Neural cell (in vitro differentiated cells): ENCODE measurements at regions not wholly inside any gene's neighbourhood (a gene's known extent, or its start where the extent isn't known, plus 50 kb on each side); places are given as distances from the start of the nearest gene placed in this dataset.

ENCODE experiments used
- H2AFZ ChIP-seq: fragments of 200-600, 300-800 bp; sonication (generic), shearing (Covaris generic); 2 replicates; pipeline ENCODE4 v1.6.0; 2014; ENCODE audit warnings: low read depth, mild to moderate bottlenecking, antibody characterized with exemption, low read length, moderate library complexity
- H3F3A ChIP-seq: fragments of 200-600 bp; shearing (Covaris generic); 2 replicates; pipeline ENCODE4 v1.6.1; 2016; ENCODE audit warnings: mild to moderate bottlenecking, moderate library complexity, mixed read lengths, antibody characterized with exemption, low read length; ENCODE audit not compliant: insufficient read depth, poor library complexity, severe bottlenecking
- H3K27ac ChIP-seq: fragments of 200-600, 300-800 bp; sonication (generic), shearing (Covaris generic); 2 replicates; pipeline ENCODE4 v1.5.1; 2014; ENCODE audit warnings: mild to moderate bottlenecking, low read length, moderate library complexity
- H3K27me3 ChIP-seq: fragments of 300-800, 200-600 bp; sonication (generic), shearing (Covaris generic); 2 replicates; pipeline ENCODE4 v1.6.0; 2014; ENCODE audit warnings: mild to moderate bottlenecking, low read depth, low read length, moderate library complexity; ENCODE audit not compliant: insufficient read depth
- H3K36me3 ChIP-seq: fragments of 300-800, 200-600 bp; sonication (generic), shearing (Covaris generic); 2 replicates; pipeline ENCODE4 v1.5.1; 2014; ENCODE audit warnings: mild to moderate bottlenecking, antibody characterized with exemption, low read length, moderate library complexity; ENCODE audit not compliant: insufficient read depth
- H3K4me2 ChIP-seq: fragments of 300-800, 200-600 bp; sonication (generic), shearing (Covaris generic); 2 replicates; pipeline ENCODE4 v1.6.0; 2014; ENCODE audit warnings: mild to moderate bottlenecking, low read length
- H3K4me3 ChIP-seq: fragments of 300-800, 200-600 bp; sonication (generic), shearing (Covaris generic); 2 replicates; pipeline ENCODE4 v1.5.1; 2014; ENCODE audit warnings: mild to moderate bottlenecking, low read length, moderate library complexity
- H3K79me2 ChIP-seq: fragments of 200-600 bp; shearing (Covaris generic); replicated peaks from 2 replicates; pipeline ENCODE4 v1.6.0; 2014; ENCODE audit warnings: mild to moderate bottlenecking, low read length, moderate library complexity; ENCODE audit not compliant: insufficient read depth
- H3K9ac ChIP-seq: fragments of 300-800, 200-600 bp; sonication (generic), shearing (Covaris generic); 2 replicates; pipeline ENCODE4 v1.6.1; 2016; ENCODE audit warnings: mild to moderate bottlenecking, low read length, mixed read lengths
- H3K9me2 ChIP-seq: fragments of 200-600 bp; shearing (Covaris generic); 2 replicates; pipeline ENCODE4 v1.6.1; 2016; ENCODE audit warnings: mild to moderate bottlenecking, low read length, mixed read lengths; ENCODE audit not compliant: insufficient read depth
- H3K9me3 ChIP-seq: fragments of 200-600, 300-800 bp; sonication (generic), shearing (Covaris generic); 2 replicates; pipeline ENCODE4 v1.6.1; 2016; ENCODE audit warnings: mild to moderate bottlenecking, mixed run types, low read length, moderate library complexity, mixed read lengths
- H4K20me1 ChIP-seq: fragments of 200-600 bp; shearing (Covaris generic); 2 replicates; pipeline ENCODE4 v1.6.1; 2016; ENCODE audit warnings: mild to moderate bottlenecking, mixed run types; ENCODE audit not compliant: insufficient read depth
- CTCF ChIP-seq: fragments of 450-650 bp; IDR thresholded peaks from 2 replicates; pipeline ENCODE4 v1.5.1; 2014; ENCODE audit warnings: antibody characterized with exemption, mild to moderate bottlenecking, moderate library complexity; ENCODE audit not compliant: poor library complexity, severe bottlenecking
- EP300 ChIP-seq: fragments of 450-650 bp; conservative IDR thresholded peaks from 2 replicates; pipeline ENCODE4 v1.6.1; 2014; ENCODE audit warnings: antibody characterized with exemption, mild to moderate bottlenecking, moderate library complexity; ENCODE audit not compliant: poor library complexity, severe bottlenecking
- EZH2 ChIP-seq: fragments of 200-600, 300-800 bp; shearing (Covaris generic), sonication (generic); IDR thresholded peaks from 2 replicates; pipeline ENCODE4 v1.6.1; 2014; ENCODE audit warnings: antibody characterized with exemption, low read length, borderline replicate concordance, mild to moderate bottlenecking; ENCODE audit not compliant: insufficient read depth, poor library complexity, severe bottlenecking
- MXI1 ChIP-seq: fragments of 450-650 bp; conservative IDR thresholded peaks from 2 replicates; pipeline ENCODE4 v1.6.1; 2014; ENCODE audit warnings: antibody characterized with exemption, mild to moderate bottlenecking; ENCODE audit not compliant: poor library complexity, severe bottlenecking
- POLR2AphosphoS5 ChIP-seq: IDR thresholded peaks from 2 replicates; pipeline ENCODE4 v1.6.1; 2012
- RAD21 ChIP-seq: fragments of 450-650 bp; conservative IDR thresholded peaks from 2 replicates; pipeline ENCODE4 v1.6.1; 2014; ENCODE audit warnings: antibody characterized with exemption, mild to moderate bottlenecking, moderate library complexity
- REST ChIP-seq: IDR thresholded peaks from 2 replicates; pipeline ENCODE4 v1.6.1; 2012; ENCODE audit warnings: borderline replicate concordance
- SMC3 ChIP-seq: fragments of 450-650 bp; conservative IDR thresholded peaks from 2 replicates; pipeline ENCODE4 v1.6.1; 2014; ENCODE audit warnings: antibody characterized with exemption, mild to moderate bottlenecking, moderate library complexity; ENCODE audit not compliant: poor library complexity
- TAF1 ChIP-seq: IDR thresholded peaks from 2 replicates; pipeline ENCODE4 v1.6.1; 2012; ENCODE audit warnings: low read depth
- small RNA-seq, 3 experiments: library from RNA; depleted of rRNA; stranded (forward); fragments of <200 nt; gene quantifications; one replicate each; pipeline ENCODE3, GENCODE V24; 2012

- Histone ChIP-seq H3K36me3 (no peaks in the 10 kb centered on the region), H3F3A (no peaks in the 10 kb centered on the region), H3K4me2 (no peak overlapping the region), H3K4me3 (no peak overlapping the region), H2AFZ (no peak overlapping the region), H3K27me3 (no peaks in the 10 kb centered on the region), H3K9ac (no peak overlapping the region), H4K20me1 (no peaks in the 10 kb centered on the region), H3K9me2 (no peaks in the 10 kb centered on the region), H3K79me2 (no peaks in the 10 kb centered on the region), H3K9me3 (no peaks in the 10 kb centered on the region), H3K27ac (no peak overlapping the region)
- TF ChIP-seq EZH2 (no peak), CTCF (no peak), MXI1 (no peak), TAF1 (no peak), EP300 (no peak), POLR2AphosphoS5 (no peak), RAD21 (no peak), REST (no peak), SMC3 (no peak)
Observed at GRCh38 chr2:154908327-154908726, 209.8 kb downstream of the KCNJ3 start.

Small RNAs in the stretch of these regions (small RNA-seq; reads per million reads assigned to genes)
- gene MTCO1P45 (0 to 0.06 (median 0.03) reads per million in 3 experiments), gene RNU6-1001P (0 reads per million in 3 experiments), gene RNU6-546P (0 to 0.08 (median 0) reads per million in 3 experiments)
